ENCODE measurements at regions not wholly inside any gene's neighbourhood (a gene's known extent, or its start where the extent isn't known, plus 50 kb on each side); places are given as distances from the start of the nearest gene placed in this dataset.
A peak's percentile ranks its signal among the peaks of the same experiment; 100 is the strongest.

GRCh38 chr5:121745407-121745806 lies 106.3 kb upstream of the FTMT start:
- DNase-seq (ENCODE audit: low read depth), result no peak
- H3K4me3 ChIP-seq (ENCODE audit: low read length), result no peak overlapping the region
- TF ChIP-seq, protein P1, sequence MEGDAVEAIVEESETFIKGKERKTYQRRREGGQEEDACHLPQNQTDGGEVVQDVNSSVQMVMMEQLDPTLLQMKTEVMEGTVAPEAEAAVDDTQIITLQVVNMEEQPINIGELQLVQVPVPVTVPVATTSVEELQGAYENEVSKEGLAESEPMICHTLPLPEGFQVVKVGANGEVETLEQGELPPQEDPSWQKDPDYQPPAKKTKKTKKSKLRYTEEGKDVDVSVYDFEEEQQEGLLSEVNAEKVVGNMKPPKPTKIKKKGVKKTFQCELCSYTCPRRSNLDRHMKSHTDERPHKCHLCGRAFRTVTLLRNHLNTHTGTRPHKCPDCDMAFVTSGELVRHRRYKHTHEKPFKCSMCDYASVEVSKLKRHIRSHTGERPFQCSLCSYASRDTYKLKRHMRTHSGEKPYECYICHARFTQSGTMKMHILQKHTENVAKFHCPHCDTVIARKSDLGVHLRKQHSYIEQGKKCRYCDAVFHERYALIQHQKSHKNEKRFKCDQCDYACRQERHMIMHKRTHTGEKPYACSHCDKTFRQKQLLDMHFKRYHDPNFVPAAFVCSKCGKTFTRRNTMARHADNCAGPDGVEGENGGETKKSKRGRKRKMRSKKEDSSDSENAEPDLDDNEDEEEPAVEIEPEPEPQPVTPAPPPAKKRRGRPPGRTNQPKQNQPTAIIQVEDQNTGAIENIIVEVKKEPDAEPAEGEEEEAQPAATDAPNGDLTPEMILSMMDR (conservative IDR thresholded peaks at IDR 0.05; ENCODE audit: low read depth, low read length), result no peak

- TF ChIP-seq, protein P1 (conservative IDR thresholded peaks at IDR 0.05; ENCODE audit: low read depth, low read length), result no peak
- no peak overlapping the region for H3K4me3 ChIP-seq (ENCODE audit: low read length)
- DNase-seq (ENCODE audit: low read depth), result no peak
Observed at GRCh38 chr5:121746763-121747162, 104.9 kb upstream of the FTMT start.

- TF ChIP-seq, protein P1 (conservative IDR thresholded peaks at IDR 0.05; ENCODE audit: low read depth, low read length), result no peak
- no peak overlapping the region for H3K4me3 ChIP-seq (ENCODE audit: low read length)
- no peak for DNase-seq (ENCODE audit: low read depth)
Observed at GRCh38 chr5:121748686-121749085, 103.0 kb upstream of the FTMT start.

DNA sequence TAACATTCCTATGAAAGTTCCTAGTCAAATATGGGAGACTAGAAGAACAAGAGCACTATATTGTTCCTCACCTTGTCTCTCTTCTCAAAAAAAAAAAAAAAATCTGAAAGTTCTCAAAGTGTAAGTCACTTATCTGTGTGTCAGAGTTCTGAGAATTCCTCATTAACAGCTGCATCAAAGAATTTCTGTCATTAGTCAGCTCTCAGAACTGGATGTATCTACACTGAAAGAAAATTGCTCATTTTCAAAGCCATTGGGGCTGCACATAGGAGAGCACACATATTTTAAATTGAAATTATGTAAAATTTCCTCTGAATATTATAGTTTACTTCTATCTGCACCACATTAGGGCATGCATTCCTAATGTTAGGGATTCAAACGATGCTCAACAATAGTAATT lies 99.5 kb upstream of the FTMT start:
- no peak for DNase-seq (ENCODE audit: low read depth)
- TF ChIP-seq, protein P1 (conservative IDR thresholded peaks at IDR 0.05; ENCODE audit: low read depth, low read length), result no peak
- H3K4me3 ChIP-seq (ENCODE audit: low read length), result no peak overlapping the region

DNA sequence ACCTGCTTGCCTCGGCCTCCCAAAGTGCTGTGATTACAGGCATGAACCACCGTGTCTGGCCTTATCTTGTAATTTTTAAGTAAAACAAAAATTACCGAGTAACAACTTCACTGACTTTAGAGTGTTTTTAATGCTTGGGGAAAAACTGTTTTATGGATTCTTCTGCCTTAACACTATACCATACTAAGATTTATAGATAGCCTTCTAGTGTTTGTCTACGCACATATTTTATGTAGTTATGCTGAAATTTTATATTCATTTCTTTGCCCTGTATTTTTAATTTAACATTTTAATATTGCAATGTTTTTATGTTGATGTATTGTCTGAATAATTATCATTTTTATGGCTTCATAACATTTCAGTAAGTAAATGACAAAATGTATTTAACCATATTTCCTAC lies 96.4 kb upstream of the FTMT start:
- TF ChIP-seq, protein P1 (conservative IDR thresholded peaks at IDR 0.05; ENCODE audit: low read depth, low read length), result no peak
- no peak for DNase-seq (ENCODE audit: low read depth)

GRCh38 chr5:121757753-121758152 lies 93.9 kb upstream of the FTMT start:
- DNase-seq (ENCODE audit: low read depth), result peak; percentile 48
- TF ChIP-seq, protein P1 (conservative IDR thresholded peaks at IDR 0.05; ENCODE audit: low read depth, low read length), result no peak
- H3K4me3 ChIP-seq (ENCODE audit: low read length), result no peak overlapping the region

More for the DNA sequence above, 96.4 kb upstream of the FTMT start:
- no peak overlapping the region for H3K4me3 ChIP-seq (ENCODE audit: low read length)

DNA sequence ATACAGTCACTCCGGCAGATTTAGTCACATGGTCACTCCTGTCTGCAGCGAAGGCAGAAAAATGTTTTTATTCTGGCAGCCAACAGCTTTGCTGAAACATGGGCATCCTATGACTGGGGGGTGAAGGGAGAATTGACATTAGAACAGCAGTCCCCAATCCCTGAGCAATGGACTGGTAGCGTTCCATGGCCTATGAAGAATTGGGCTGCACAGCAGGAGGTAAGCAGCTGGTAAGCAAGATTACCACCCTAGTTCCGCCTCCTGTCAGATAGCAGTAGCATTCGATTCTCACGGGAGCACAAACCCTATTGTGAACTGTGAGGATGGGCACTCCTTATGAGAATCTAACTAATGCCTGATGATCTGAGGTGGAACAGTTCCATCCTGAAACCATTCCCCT lies 93.1 kb upstream of the FTMT start:
- no peak for DNase-seq (ENCODE audit: low read depth)
- TF ChIP-seq, protein P1 (conservative IDR thresholded peaks at IDR 0.05; ENCODE audit: low read depth, low read length), result no peak
- no peak overlapping the region for H3K4me3 ChIP-seq (ENCODE audit: low read length)
